ENCODE measurements at regions not wholly inside any gene's neighbourhood (a gene's known extent, or its start where the extent isn't known, plus 50 kb on each side); places are given as distances from the start of the nearest gene placed in this dataset.

DNA sequence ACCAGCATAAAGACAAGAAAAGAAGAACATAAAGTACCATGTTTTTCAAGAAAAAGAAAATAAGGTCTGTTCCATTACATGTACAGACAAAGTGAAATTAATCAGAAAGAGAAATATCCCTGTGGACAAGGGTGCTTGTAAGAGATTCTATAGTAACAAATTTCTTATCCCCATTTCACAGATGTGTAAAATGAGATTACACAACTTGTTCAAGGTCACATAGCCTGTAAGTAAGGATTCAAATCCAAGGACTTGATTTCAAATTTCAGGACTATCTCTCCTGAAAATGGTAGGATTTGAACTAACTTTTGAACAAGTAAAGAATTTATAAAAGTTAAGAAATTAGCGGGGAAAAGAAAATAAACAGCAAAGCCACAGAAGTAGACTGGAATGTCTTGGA lies 248.2 kb upstream of the SLC39A10 start:
- Histone ChIP-seq H3K4me2 (ENCODE audit: low read depth, low read length, poor library complexity, severe bottlenecking) (no peak overlapping the region), H3K9me2 (replicated peaks; ENCODE audit: low read depth, low read length) (no peaks in the 10 kb centered on the region), H3K4me3 (ENCODE audit: low read length, poor library complexity, severe bottlenecking) (no peak overlapping the region), H3K9ac (ENCODE audit: low read depth, low read length, poor library complexity, severe bottlenecking) (no peak overlapping the region), H3K9me3 (ENCODE audit: insufficient read depth, low read depth, low read length) (no peaks in the 10 kb centered on the region), H2AFZ (ENCODE audit: low read length) (no peak overlapping the region), H4K20me1 (ENCODE audit: insufficient read depth, low read length, poor library complexity, severe bottlenecking) (no peaks in the 10 kb centered on the region), H3K4me1 (ENCODE audit: insufficient read depth, low read length, poor library complexity, severe bottlenecking) (peaks cover 53% of the 10 kb centered on the region), H3K27me3 (ENCODE audit: insufficient read depth, low read length, poor library complexity, severe bottlenecking) (no peaks in the 10 kb centered on the region), H3K79me2 (ENCODE audit: insufficient read depth, low read length) (no peaks in the 10 kb centered on the region), H3K36me3 (ENCODE audit: insufficient read depth, low read length) (no peaks in the 10 kb centered on the region), H3F3A (ENCODE audit: low read depth) (no peaks in the 10 kb centered on the region)
- TF ChIP-seq, protein P1, sequence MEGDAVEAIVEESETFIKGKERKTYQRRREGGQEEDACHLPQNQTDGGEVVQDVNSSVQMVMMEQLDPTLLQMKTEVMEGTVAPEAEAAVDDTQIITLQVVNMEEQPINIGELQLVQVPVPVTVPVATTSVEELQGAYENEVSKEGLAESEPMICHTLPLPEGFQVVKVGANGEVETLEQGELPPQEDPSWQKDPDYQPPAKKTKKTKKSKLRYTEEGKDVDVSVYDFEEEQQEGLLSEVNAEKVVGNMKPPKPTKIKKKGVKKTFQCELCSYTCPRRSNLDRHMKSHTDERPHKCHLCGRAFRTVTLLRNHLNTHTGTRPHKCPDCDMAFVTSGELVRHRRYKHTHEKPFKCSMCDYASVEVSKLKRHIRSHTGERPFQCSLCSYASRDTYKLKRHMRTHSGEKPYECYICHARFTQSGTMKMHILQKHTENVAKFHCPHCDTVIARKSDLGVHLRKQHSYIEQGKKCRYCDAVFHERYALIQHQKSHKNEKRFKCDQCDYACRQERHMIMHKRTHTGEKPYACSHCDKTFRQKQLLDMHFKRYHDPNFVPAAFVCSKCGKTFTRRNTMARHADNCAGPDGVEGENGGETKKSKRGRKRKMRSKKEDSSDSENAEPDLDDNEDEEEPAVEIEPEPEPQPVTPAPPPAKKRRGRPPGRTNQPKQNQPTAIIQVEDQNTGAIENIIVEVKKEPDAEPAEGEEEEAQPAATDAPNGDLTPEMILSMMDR (conservative IDR thresholded peaks at IDR 0.05; ENCODE audit: low read length), result no peak
- TF ChIP-seq EZH2phosphoT487 (IDR thresholded peaks at IDR 0.05; ENCODE audit: borderline replicate concordance), result no peak

DNA sequence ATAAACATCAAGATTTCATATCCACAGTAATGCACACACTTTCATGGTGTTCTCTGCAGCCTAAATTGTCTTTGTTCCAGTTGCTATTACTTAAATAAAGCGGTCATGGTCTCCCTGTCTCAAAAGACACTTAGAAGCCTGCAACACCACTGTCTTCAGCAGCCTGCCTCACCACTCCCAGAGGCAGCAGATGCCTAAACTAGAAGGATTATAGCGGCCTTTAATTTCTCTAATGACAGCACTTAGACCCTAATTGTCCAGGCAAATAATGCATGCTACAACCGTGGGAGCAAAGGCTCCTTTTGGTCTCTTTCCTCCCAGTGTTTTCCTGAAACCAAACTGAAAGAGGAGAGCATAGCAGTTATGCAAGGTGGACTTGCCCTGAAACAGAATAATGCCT lies 248.8 kb upstream of the SLC39A10 start:
- Histone ChIP-seq H2AFZ (ENCODE audit: low read length) (peak overlapping the region; percentile 47; the same call in 1 of the 2 replicates), H3K4me2 (ENCODE audit: low read depth, low read length, poor library complexity, severe bottlenecking) (no peak overlapping the region), H3K4me3 (ENCODE audit: low read length, poor library complexity, severe bottlenecking) (no peak overlapping the region), H3K4me1 (ENCODE audit: insufficient read depth, low read length, poor library complexity, severe bottlenecking) (peaks cover 46% of the 10 kb centered on the region), H3K79me2 (ENCODE audit: insufficient read depth, low read length) (no peaks in the 10 kb centered on the region), H3K9me2 (replicated peaks; ENCODE audit: low read depth, low read length) (no peaks in the 10 kb centered on the region), H4K20me1 (ENCODE audit: insufficient read depth, low read length, poor library complexity, severe bottlenecking) (no peaks in the 10 kb centered on the region), H3K9me3 (ENCODE audit: insufficient read depth, low read depth, low read length) (no peaks in the 10 kb centered on the region; the same call in 1 of the 2 replicates), H3K36me3 (ENCODE audit: insufficient read depth, low read length) (no peaks in the 10 kb centered on the region), H3K9ac (ENCODE audit: low read depth, low read length, poor library complexity, severe bottlenecking) (no peak overlapping the region), H3F3A (ENCODE audit: low read depth) (no peaks in the 10 kb centered on the region), H3K27me3 (ENCODE audit: insufficient read depth, low read length, poor library complexity, severe bottlenecking) (no peaks in the 10 kb centered on the region)
- no peak for TF ChIP-seq EZH2phosphoT487 (IDR thresholded peaks at IDR 0.05; ENCODE audit: borderline replicate concordance)
- TF ChIP-seq, protein P1 (conservative IDR thresholded peaks at IDR 0.05; ENCODE audit: low read length), result no peak

DNA sequence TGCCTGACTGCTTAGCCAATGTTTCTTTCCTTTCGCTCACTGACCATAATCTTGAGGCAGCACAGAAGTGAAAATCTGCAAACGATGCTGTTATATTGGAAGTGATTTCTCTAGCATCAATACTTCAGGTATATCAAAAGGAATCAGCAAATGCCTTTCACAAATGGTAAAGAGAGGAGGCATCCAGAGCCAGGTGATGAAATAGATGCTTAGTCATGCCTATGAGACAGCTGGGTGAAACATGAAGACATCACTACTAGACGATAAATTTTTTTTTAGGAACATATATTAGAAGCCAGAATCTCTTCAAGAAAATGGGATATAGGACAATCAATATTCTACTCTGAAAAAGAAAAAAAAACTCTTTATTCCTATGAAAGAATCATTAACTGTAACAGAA lies 249.2 kb upstream of the SLC39A10 start:
- H3K9me2 ChIP-seq (replicated peaks; ENCODE audit: low read depth, low read length), result no peaks in the 10 kb centered on the region
- H4K20me1 ChIP-seq (ENCODE audit: insufficient read depth, low read length, poor library complexity, severe bottlenecking), result no peaks in the 10 kb centered on the region
- H3K27me3 ChIP-seq (ENCODE audit: insufficient read depth, low read length, poor library complexity, severe bottlenecking), result no peaks in the 10 kb centered on the region
- no peak overlapping the region for H3K4me2 ChIP-seq (ENCODE audit: low read depth, low read length, poor library complexity, severe bottlenecking)
- H3F3A ChIP-seq (ENCODE audit: low read depth), result no peaks in the 10 kb centered on the region
- H3K9ac ChIP-seq (ENCODE audit: low read depth, low read length, poor library complexity, severe bottlenecking), result no peak overlapping the region
- peaks cover 3% of the 10 kb centered on the region; the same call in 1 of the 2 replicates for H3K9me3 ChIP-seq (ENCODE audit: insufficient read depth, low read depth, low read length)
- no peaks in the 10 kb centered on the region for H3K79me2 ChIP-seq (ENCODE audit: insufficient read depth, low read length)
- no peak for TF ChIP-seq EZH2phosphoT487 (IDR thresholded peaks at IDR 0.05; ENCODE audit: borderline replicate concordance)
- TF ChIP-seq, protein P1 (conservative IDR thresholded peaks at IDR 0.05; ENCODE audit: low read length), result no peak
- H3K4me1 ChIP-seq (ENCODE audit: insufficient read depth, low read length, poor library complexity, severe bottlenecking), result peaks cover 43% of the 10 kb centered on the region
- no peaks in the 10 kb centered on the region for H3K36me3 ChIP-seq (ENCODE audit: insufficient read depth, low read length)
- peak overlapping the region; percentile 47; the same call in 1 of the 2 replicates for H2AFZ ChIP-seq (ENCODE audit: low read length)
- no peak overlapping the region for H3K4me3 ChIP-seq (ENCODE audit: low read length, poor library complexity, severe bottlenecking)
